Posterior cingulate gyrus (tissue), 11 donors: ENCODE measurements at regions not wholly inside any gene's neighbourhood (a gene's known extent, or its start where the extent isn't known, plus 50 kb on each side); places are given as distances from the start of the nearest gene placed in this dataset.

Experiments used
- DNase-seq, 10 donors: peaks; one replicate each; pipeline versions ENCODE4 v3.0.0 to v3.0.0-alpha.2; 2020 to 2021; ENCODE audit warnings: mixed read lengths in 3 of 10
- intact Hi-C: fragments of 100-400 bp; cut with DNase I; formaldehyde crosslinking; loops from one replicate; pipeline ENCODE4 v1.15.1; 2023

DNA sequence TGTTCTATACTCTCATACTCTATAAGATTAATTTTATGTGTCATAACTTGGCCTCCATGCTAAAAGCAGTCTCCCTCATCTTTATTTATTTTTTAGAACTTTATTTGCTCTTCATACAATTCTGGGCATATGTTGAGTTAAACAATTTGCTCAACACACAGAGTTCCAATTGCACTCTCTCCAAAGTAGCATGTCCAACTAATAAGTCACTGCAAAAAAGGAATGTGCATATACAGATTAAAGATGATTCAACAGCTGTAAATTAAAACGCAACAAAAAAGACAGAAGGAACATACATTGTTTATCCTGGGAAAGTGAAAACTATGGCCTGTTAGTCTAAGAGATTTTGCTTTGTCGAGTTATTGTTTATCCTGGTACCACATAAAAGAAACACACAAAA is 277.7 kb upstream of the ACVR2A start:
- intact Hi-C loops = no loop called here
- no peak for DNase-seq

DNA sequence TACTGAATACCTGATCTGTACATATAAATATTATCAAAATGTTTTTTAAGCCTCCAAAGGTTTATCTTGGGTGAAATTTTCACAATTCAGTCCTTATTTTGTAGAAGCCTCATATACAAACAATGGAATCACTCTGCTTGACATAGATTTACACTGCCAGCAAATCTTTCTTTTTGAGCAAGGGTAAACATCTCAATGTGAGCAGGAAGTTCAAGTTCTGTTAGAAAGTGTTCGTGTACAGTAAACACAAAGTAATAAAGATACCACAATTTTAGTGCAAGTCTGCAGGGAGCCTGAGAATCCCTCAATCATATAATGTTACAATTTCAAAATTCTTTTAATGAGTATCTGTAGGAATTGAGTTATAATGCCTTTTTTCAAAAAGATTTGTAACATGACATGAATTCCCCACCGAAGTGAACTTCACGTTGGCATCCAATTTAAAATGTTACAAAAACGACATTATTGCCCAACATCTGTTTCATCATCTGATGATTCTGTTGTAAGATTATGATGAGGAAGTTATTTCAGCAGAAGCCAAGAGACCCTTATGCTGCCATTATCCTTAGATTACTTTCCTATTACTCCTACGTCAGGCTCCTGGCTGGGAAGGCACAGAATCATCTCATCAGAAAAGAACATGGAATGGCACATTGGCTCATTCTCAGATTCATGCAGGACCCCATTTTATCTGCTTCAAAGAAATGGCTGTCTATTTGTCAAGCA is 283.9 kb upstream of the ACVR2A start:
- no peak for DNase-seq

GRCh38 chr2:147559070-147559725 is 285.6 kb upstream of the ACVR2A start:
- DNase-seq = no peak
- intact Hi-C loops = no loop called here

More for the DNA sequence above, 283.9 kb upstream of the ACVR2A start:
- intact Hi-C loops = no loop called here

GRCh38 chr2:147558620-147559019 is 286.2 kb upstream of the ACVR2A start:
- intact Hi-C loops = no loop called here
- no peak for DNase-seq

- intact Hi-C loops = no loop called here
These were observed 290.2 kb upstream of the ACVR2A start for GRCh38 chr2:147554521-147555107.

DNA sequence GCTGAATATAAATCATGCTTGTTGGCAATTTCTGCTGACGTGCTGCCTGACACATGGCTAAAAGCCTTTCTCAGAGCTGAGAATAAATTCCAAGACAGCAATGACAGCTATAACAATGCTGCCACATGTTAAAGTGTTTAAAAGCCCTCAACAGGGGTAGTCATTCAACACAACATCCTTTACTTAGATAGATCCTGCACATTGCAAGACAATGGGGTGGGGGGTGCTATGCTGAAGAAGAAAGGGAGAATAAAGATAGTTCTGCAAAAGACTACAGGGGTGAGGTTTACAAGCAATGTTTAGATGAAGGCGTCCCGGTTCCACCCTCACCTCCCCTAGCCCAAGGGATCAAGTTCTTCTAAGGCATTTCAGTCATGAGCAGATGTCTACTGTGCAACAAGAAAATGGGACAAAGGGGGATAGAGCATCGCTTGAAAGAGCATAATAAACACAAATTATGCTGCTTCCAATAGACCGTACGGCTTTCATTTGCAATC is 291.0 kb upstream of the ACVR2A start:
- intact Hi-C loops = no loop called here
- no peak for DNase-seq

More at GRCh38 chr2:147554521-147555107, 290.2 kb upstream of the ACVR2A start:
- no peak for DNase-seq

DNA sequence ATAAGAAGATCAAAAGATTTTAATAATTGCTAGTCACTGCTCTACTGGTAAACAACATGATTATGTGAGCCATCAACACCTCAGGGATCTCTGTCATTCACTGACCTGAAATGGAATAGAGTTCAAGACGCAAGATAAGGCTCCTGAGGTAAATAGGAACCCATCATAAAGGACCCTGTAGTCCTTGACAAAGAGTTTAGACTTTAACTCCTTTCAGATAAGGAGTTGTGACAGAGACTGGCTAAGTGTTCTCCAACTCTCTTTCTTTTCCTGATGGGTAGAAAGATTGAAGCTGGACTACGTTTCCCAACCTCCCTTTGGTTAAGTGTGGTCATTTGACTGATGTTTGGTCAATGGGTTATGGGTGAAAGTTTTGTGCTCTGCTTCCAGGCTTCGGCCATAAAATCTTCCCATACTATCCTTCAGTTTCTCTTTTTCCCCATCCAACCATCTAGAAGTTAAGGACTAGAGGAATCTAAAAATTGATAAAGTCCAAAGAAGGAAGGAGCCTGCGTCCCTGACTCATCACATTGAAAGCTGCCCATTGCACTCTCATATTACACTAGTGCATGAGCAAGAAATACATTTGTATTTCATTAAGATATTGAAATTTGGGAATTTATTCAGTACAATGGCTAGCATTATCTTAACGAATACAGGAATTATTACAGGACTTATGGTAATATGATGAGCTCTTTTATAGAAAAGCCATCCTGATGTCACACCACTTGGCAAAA is 293.7 kb upstream of the ACVR2A start:
- intact Hi-C loops = no loop called here
- no peak for DNase-seq

GRCh38 chr2:147549054-147549453 is 295.8 kb upstream of the ACVR2A start:
- intact Hi-C loops = no loop called here
- DNase-seq = no peak

DNA sequence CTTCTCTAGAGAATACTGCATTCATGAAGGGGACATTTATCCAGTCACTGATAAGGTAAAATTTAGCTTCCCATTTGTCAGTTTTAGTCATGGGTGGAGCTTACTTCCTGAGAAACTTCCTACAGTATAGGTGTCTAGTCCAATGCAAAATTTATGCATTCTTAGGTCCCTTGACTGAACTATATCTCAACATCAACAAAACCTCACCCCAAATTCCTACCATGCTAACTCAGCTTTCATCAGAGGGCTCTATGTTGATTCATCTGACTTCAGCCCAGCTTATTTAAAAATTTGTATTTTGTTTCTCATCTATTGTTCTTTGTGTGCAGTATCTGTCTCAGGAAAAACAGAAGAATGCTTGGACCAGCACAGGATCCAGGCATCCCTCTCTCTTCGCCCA is 296.4 kb upstream of the ACVR2A start:
- intact Hi-C loops = no loop called here
- DNase-seq = no peak

DNA sequence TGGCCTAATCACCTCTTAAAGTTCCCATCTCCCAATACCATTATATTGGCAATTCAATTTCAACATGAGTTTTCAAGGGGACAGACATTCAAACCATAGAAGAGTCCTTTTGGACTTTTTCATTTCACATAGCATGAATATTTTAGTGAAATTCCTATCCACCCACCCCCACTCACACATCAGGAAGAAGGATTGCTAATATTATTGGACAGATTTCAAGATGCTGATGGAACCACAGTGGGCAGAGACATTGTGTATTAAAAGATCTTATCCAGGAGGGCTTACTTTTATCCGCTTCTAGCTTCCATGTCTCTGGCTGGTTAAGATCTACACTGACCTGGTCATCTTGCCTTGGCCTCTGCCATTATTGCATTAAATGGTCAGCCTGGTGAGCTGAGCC is 297.4 kb upstream of the ACVR2A start:
- intact Hi-C loops = no loop called here
- no peak for DNase-seq

- intact Hi-C loops = no loop called here
- no peak for DNase-seq
These were observed 298.7 kb upstream of the ACVR2A start for GRCh38 chr2:147546109-147546508.

- intact Hi-C loops = no loop called here
- DNase-seq = no peak
These were observed 301.8 kb upstream of the ACVR2A start for GRCh38 chr2:147543056-147543455.

DNA sequence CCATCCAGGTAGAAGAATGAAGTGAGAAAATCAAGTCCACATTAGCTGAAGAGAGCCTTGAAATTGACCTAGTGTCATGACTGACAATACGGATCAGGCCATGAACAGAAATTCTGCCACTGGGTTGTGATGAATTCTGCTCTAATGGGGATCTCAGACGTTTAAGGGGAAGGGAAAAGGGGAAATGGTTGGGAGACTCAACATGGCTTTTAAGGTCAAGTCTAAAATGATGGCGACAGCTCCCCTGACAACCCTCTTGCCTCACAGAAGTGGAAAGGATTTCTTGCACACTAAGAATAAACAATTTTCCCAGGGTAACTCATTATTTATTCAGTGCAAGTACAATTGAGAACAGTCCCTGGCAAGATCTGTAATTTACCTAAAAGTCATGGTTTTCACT is 302.5 kb upstream of the ACVR2A start:
- no peak for DNase-seq
- intact Hi-C loops = no loop called here

DNA sequence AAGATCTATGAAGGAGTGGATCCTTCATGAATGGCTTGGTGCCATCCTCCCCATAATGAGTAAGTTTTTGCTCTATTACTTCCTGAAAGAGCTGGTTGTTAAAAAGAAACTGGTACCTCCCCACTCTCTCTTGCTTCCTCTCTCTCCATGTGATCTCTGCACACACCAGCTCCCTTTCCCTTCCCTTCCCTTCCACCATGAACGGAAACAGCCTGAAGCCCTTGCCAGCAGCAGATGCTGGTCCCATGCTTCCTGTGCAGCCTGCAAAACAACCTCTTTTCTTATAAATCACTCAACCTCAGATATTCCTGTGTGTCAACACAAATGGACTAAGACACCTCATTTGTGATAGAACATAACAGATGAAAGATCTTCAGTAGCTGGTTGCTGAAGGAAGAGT is 303.5 kb upstream of the ACVR2A start:
- intact Hi-C loops = no loop called here

DNA sequence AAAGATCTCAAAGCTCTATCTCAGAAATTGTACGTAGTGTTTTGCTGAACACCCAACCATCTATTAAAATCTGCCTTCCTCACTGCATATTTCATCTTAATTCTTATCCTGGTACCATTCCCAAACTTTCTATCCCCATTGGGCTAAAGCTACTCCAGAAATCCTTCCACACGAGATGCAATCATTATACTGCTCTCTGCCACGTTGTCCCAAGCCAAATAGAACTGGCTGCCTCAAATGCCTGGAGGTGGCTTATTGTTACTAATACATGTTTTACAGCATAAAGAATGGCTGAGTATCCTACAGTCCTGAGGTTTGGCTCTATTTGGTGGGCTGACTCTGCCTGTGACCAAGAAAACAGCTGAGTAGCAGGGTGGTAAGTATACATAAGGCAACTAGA is 306.0 kb upstream of the ACVR2A start:
- intact Hi-C loops = no loop called here
- DNase-seq = no peak

More for the DNA sequence above, 303.5 kb upstream of the ACVR2A start:
- no peak for DNase-seq

- intact Hi-C loops = no loop called here
- no peak for DNase-seq
These were observed 306.7 kb upstream of the ACVR2A start for GRCh38 chr2:147538088-147538487.

- intact Hi-C loops = no loop called here
- DNase-seq = no peak
These were observed 313.6 kb upstream of the ACVR2A start for GRCh38 chr2:147531269-147531668.

GRCh38 chr2:147530033-147530432 is 314.8 kb upstream of the ACVR2A start:
- no peak for DNase-seq
- intact Hi-C loops = no loop called here

DNA sequence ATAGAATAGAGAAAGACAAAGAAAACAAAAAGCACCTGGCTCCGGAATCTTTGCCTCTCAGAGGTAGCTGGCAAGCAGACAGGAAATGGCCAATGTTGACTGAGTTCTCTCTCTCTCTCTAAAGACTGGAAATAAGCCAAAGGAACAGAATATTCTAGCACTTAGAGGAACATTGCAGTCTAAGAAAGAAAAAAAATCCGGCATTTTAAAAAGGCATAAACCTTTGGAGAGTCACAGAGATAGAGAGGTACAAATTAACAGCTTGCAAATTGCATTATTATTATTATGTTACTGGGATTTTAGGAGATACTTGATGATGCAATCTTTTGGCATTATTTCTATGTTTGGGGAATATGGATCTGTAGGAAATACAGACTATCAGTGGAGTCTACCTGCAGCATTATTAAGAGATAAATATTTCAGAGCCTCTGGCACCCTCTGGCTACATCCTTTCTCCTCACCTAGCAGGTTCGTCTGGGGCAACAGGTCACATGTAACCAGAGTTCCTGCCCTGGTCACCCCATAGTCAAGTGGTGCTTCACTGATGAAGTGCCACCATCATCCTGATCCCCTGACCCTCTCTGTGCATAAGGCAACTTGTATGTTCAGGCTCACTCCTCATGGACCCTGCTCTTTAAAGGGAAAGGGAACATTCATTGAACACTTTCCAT is 318.9 kb upstream of the ACVR2A start:
- intact Hi-C loops = no loop called here
- no peak for DNase-seq

DNA sequence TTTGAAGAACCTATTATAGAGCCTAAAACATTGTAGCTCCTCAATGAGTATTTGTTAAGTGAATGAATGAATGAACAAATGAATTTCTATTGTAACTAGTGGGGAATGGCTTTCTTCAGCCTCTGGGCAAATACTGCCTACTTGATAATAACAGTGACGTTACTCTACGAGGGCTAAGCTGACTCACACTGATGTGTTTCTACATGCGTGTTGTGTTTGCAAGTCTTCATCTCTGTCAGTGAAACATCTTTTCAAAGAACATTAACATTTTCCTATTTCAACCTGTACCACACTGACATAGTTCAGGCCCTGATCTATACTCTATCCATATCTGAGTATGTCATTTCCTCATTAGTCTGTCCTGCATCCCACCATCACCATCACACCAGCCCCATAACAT is 319.9 kb upstream of the ACVR2A start:
- intact Hi-C loops = no loop called here
- no peak for DNase-seq

GRCh38 chr2:147523415-147523814 is 321.4 kb upstream of the ACVR2A start:
- no peak for DNase-seq
- intact Hi-C loops = no loop called here
